Breast epithelium (tissue), 3 donors: ENCODE measurements at regions not wholly inside any gene's neighbourhood (a gene's known extent, or its start where the extent isn't known, plus 50 kb on each side); places are given as distances from the start of the nearest gene placed in this dataset.

Source experiments
- CTCF ChIP-seq, 3 donors: fragments of 450-650 bp; IDR thresholded peaks; one replicate each; pipeline ENCODE4 v1.5.1; 2016 to 2017; ENCODE audit warnings: antibody characterized with exemption in 3 of 3, mild to moderate bottlenecking in 3 of 3, moderate library complexity in 3 of 3
- POLR2A ChIP-seq: fragments of 450-650 bp; IDR thresholded peaks from one replicate; pipeline ENCODE4 v1.6.1; 2016; ENCODE audit warnings: antibody characterized with exemption, mild to moderate bottlenecking, moderate library complexity
- POLR2AphosphoS5 ChIP-seq, 3 donors: sonication (generic); formaldehyde crosslinking; IDR thresholded peaks; one replicate each; pipeline ENCODE4 v1.6.1; 2017; ENCODE audit warnings: antibody characterized with exemption in 3 of 3

- TF ChIP-seq CTCF (IDR thresholded peaks at IDR 0.05) (no peak), POLR2AphosphoS5 (IDR thresholded peaks at IDR 0.05) (no peak), POLR2A (no peak)
These were observed 788.7 kb downstream of the EFNA5 start for GRCh38 chr5:106882035-106882434.
